ENCODE measurements at regions not wholly inside any gene's neighbourhood (a gene's known extent, or its start where the extent isn't known, plus 50 kb on each side); places are given as distances from the start of the nearest gene placed in this dataset.

DNA sequence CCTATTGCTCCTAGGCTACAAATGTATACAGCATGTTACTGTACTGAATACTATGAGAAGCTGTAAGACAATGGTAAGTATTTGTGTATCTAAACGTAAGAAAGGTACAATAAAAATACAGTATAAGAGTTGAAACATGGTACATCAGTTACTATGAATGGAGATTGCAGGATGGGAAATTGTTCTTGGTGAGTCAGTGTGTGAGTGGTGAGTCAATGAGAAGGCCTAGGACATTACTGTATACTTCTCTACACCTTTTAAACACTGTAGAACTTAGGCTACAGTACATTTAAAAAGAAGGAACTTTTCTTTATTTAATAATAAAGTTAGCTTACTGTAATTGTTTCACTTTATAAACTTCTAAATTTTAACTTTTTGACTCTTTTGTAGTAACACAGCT is 2603.2 kb downstream of the PCDH7 start:
- H3K9ac ChIP-seq = no peak overlapping the region
- H3K9me3 ChIP-seq (ENCODE audit: control insufficient read depth, low read length) = no peaks in the 10 kb centered on the region
- no peaks in the 10 kb centered on the region for H3K4me1 ChIP-seq
- TF ChIP-seq, protein P1, sequence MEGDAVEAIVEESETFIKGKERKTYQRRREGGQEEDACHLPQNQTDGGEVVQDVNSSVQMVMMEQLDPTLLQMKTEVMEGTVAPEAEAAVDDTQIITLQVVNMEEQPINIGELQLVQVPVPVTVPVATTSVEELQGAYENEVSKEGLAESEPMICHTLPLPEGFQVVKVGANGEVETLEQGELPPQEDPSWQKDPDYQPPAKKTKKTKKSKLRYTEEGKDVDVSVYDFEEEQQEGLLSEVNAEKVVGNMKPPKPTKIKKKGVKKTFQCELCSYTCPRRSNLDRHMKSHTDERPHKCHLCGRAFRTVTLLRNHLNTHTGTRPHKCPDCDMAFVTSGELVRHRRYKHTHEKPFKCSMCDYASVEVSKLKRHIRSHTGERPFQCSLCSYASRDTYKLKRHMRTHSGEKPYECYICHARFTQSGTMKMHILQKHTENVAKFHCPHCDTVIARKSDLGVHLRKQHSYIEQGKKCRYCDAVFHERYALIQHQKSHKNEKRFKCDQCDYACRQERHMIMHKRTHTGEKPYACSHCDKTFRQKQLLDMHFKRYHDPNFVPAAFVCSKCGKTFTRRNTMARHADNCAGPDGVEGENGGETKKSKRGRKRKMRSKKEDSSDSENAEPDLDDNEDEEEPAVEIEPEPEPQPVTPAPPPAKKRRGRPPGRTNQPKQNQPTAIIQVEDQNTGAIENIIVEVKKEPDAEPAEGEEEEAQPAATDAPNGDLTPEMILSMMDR (IDR thresholded peaks at IDR 0.05) = no peak
- H3K4me3 ChIP-seq (ENCODE audit: low read depth, low read length) = no peak overlapping the region
- no peak overlapping the region for H2AFZ ChIP-seq
- no peak overlapping the region for H3K4me2 ChIP-seq (ENCODE audit: low read length)
- H3K79me2 ChIP-seq = no peaks in the 10 kb centered on the region
- H3K36me3 ChIP-seq (ENCODE audit: control insufficient read depth, insufficient read depth, low read length) = no peaks in the 10 kb centered on the region
- no peaks in the 10 kb centered on the region for H3K27me3 ChIP-seq (ENCODE audit: control insufficient read depth, insufficient read depth, low read length)
- H3K27ac ChIP-seq = no peak overlapping the region

DNA sequence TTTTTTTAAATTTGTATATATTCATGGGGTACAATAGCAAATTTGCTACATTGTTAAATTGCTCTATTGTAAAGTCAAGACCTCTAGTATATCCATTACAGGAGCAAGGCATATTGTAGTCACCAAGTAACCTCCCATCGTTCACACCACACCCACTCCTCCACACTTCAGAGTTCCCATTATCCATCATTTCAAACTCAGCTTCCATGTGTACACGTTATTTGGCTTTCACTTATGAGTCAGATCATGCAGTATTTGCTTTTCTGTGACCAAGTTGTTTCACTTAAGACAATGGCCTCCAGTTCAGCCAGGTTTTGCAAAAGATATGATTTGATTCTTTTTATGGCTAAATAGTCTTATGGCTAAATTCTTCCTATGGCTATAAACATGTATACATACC is 2614.2 kb downstream of the PCDH7 start:
- H3K9me3 ChIP-seq (ENCODE audit: control insufficient read depth, low read length) = no peaks in the 10 kb centered on the region
- no peak overlapping the region for H2AFZ ChIP-seq
- no peaks in the 10 kb centered on the region for H3K36me3 ChIP-seq (ENCODE audit: control insufficient read depth, insufficient read depth, low read length)
- H3K4me3 ChIP-seq (ENCODE audit: low read depth, low read length) = no peak overlapping the region
- TF ChIP-seq, protein P1 (IDR thresholded peaks at IDR 0.05) = no peak
- H3K79me2 ChIP-seq = no peaks in the 10 kb centered on the region
- no peak overlapping the region for H3K4me2 ChIP-seq (ENCODE audit: low read length)
- no peaks in the 10 kb centered on the region for H3K27me3 ChIP-seq (ENCODE audit: control insufficient read depth, insufficient read depth, low read length)
- no peaks in the 10 kb centered on the region for H3K4me1 ChIP-seq
- no peak overlapping the region for H3K9ac ChIP-seq
- no peak overlapping the region for H3K27ac ChIP-seq

DNA sequence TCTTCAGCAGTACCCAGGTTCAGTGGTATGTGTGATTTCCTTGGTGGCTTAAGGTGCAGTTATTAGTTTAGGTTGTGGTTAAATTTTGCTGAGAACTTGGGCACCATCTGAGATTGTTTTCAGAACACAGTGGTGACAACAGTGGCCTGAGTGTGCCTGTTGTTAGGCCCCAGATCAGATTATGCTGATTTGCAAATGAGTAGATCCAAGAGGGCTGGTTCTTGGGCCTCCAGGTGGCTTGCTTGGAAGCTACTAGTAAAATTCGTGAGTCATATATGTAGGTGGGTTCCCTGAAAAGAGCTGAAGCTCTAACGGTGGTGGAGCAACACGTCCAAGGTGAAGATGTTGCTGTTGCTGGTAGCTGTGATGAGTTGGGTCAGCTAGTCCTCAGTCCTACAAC is 2619.6 kb downstream of the PCDH7 start:
- Histone ChIP-seq H3K9ac (no peak overlapping the region), H3K9me3 (ENCODE audit: control insufficient read depth, low read length) (no peaks in the 10 kb centered on the region), H3K4me1 (no peaks in the 10 kb centered on the region), H2AFZ (no peak overlapping the region), H3K79me2 (no peaks in the 10 kb centered on the region), H3K36me3 (ENCODE audit: control insufficient read depth, insufficient read depth, low read length) (no peaks in the 10 kb centered on the region), H3K4me3 (ENCODE audit: low read depth, low read length) (no peak overlapping the region), H3K4me2 (ENCODE audit: low read length) (no peak overlapping the region), H3K27ac (no peak overlapping the region), H3K27me3 (ENCODE audit: control insufficient read depth, insufficient read depth, low read length) (no peaks in the 10 kb centered on the region)
- TF ChIP-seq, protein P1 (IDR thresholded peaks at IDR 0.05) = no peak

DNA sequence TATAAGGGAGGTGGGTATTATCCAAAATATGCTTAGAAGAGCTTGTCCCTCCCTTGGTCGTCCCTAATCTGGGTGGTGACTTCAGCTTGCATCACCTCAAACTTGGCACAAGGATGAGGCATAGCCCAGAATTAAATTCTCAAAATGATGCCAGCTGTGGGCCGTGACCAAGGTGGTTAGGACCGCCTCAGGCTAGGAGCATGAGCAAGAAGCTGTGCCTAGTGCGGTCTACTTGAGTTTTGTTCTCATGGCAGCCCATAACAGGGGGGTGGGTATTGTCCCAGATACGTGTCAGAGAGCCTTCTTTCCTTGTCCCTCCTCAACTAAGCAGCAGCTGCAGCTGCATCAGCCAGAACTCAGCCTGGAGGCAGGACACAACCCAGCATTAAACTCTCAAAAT is 2620.0 kb downstream of the PCDH7 start:
- Histone ChIP-seq H3K27me3 (ENCODE audit: control insufficient read depth, insufficient read depth, low read length) (no peaks in the 10 kb centered on the region), H3K9ac (no peak overlapping the region), H3K79me2 (no peaks in the 10 kb centered on the region), H3K36me3 (ENCODE audit: control insufficient read depth, insufficient read depth, low read length) (no peaks in the 10 kb centered on the region), H3K9me3 (ENCODE audit: control insufficient read depth, low read length) (no peaks in the 10 kb centered on the region), H3K4me2 (ENCODE audit: low read length) (no peak overlapping the region), H3K27ac (no peak overlapping the region), H3K4me3 (ENCODE audit: low read depth, low read length) (no peak overlapping the region), H2AFZ (no peak overlapping the region), H3K4me1 (no peaks in the 10 kb centered on the region)
- TF ChIP-seq, protein P1 (IDR thresholded peaks at IDR 0.05) = no peak

DNA sequence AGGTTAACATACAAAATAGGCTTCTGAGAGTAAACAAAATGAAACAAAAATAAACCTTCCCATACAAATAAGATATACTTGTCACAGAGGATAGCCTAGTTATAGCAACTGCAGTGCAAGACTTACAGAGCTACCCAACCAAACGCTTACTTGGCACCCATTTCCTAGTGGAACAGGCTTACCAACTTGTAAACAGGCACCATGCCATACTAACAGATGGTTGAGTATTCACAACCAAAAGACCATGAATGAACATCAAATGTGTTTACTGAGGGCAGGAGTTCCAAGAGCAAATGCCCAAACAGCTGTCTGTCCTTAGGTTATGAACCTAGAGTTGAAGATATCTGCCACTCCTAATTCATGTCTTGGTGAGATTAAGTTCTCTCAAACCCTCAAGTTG is 2629.2 kb downstream of the PCDH7 start:
- Histone ChIP-seq H3K79me2 (no peaks in the 10 kb centered on the region), H2AFZ (no peak overlapping the region)
- TF ChIP-seq, protein P1 (IDR thresholded peaks at IDR 0.05) = no peak

More for the DNA sequence above, 2629.2 kb downstream of the PCDH7 start:
- no peak overlapping the region for H3K9ac ChIP-seq
- no peaks in the 10 kb centered on the region for H3K27me3 ChIP-seq (ENCODE audit: control insufficient read depth, insufficient read depth, low read length)
- H3K9me3 ChIP-seq (ENCODE audit: control insufficient read depth, low read length) = no peaks in the 10 kb centered on the region
- no peaks in the 10 kb centered on the region for H3K36me3 ChIP-seq (ENCODE audit: control insufficient read depth, insufficient read depth, low read length)
- no peak overlapping the region for H3K27ac ChIP-seq
- H3K4me3 ChIP-seq (ENCODE audit: low read depth, low read length) = no peak overlapping the region
- H3K4me2 ChIP-seq (ENCODE audit: low read length) = no peak overlapping the region
- H3K4me1 ChIP-seq = no peaks in the 10 kb centered on the region
